Retinal pigment epithelial cell (primary cell): ENCODE measurements at regions not wholly inside any gene's neighbourhood (a gene's known extent, or its start where the extent isn't known, plus 50 kb on each side); places are given as distances from the start of the nearest gene placed in this dataset.

ENCODE experiments used
- DNase-seq: peaks from one replicate; pipeline ENCODE4 v3.0.0-alpha.2; 2010; ENCODE audit warnings: low read depth
- H3K4me3 ChIP-seq: 2 replicates; pipeline ENCODE4 v1.5.1; 2011; ENCODE audit warnings: mild to moderate bottlenecking, low read length, control low read depth, moderate library complexity
- TF ChIP-seq, protein P1 (sequence below): conservative IDR thresholded peaks from 2 replicates; pipeline ENCODE4 v1.5.1; 2011; ENCODE audit warnings: low read depth, low read length, control low read depth, inconsistent platforms

GRCh38 chr4:111113591-111113990, 490.7 kb upstream of the PITX2 start:
- no peak for DNase-seq
- H3K4me3 ChIP-seq = no peak overlapping the region
- TF ChIP-seq, protein P1, sequence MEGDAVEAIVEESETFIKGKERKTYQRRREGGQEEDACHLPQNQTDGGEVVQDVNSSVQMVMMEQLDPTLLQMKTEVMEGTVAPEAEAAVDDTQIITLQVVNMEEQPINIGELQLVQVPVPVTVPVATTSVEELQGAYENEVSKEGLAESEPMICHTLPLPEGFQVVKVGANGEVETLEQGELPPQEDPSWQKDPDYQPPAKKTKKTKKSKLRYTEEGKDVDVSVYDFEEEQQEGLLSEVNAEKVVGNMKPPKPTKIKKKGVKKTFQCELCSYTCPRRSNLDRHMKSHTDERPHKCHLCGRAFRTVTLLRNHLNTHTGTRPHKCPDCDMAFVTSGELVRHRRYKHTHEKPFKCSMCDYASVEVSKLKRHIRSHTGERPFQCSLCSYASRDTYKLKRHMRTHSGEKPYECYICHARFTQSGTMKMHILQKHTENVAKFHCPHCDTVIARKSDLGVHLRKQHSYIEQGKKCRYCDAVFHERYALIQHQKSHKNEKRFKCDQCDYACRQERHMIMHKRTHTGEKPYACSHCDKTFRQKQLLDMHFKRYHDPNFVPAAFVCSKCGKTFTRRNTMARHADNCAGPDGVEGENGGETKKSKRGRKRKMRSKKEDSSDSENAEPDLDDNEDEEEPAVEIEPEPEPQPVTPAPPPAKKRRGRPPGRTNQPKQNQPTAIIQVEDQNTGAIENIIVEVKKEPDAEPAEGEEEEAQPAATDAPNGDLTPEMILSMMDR = no peak

DNA sequence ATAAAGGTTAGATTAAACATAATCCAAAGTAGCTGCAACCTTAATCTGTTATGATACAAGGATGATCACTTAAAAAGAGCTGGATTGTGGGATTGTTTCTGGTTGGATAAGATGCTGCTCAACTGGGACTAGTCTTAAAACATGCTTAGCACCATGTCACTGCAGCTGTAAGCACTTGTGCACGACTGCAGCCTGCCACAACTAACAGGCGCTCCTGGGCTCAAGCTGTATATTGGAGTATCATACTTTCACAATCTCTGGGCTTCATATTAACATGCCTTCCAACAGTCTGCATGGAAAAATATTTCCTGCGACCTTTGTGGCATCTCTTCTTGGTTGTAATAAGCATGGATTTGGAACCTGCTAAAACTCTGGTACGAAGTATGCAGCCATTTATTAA, 493.0 kb upstream of the PITX2 start:
- no peak for DNase-seq
- TF ChIP-seq, protein P1 = no peak
- no peak overlapping the region for H3K4me3 ChIP-seq

- TF ChIP-seq, protein P1 = no peak
- DNase-seq = no peak
- H3K4me3 ChIP-seq = no peak overlapping the region
These were observed 497.3 kb upstream of the PITX2 start for GRCh38 chr4:111120191-111120590.

- H3K4me3 ChIP-seq = no peak overlapping the region
- no peak for DNase-seq
- TF ChIP-seq, protein P1 = no peak
These were observed 503.5 kb upstream of the PITX2 start for GRCh38 chr4:111126340-111126739.

- no peak overlapping the region for H3K4me3 ChIP-seq
- no peak for DNase-seq
These were observed 505.0 kb upstream of the PITX2 start for GRCh38 chr4:111127841-111128240.

DNA sequence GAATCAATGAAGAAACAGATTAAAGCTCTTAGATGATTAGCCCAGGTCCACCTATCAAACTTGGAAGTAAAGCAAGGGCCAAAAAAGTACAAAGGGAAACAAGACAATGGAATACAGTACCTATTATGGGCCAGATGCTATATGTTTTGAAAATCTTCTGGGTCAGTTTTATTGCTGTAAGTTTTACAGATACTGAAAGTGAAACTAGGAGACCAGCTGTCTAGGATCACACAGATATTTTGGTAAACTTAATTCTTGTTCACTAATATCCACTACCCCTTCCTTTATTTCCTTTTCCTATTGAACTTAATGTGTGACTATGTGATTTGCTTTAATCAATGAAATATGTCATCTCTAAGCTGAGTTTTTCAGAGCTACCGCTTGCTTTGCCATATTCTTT, 505.4 kb upstream of the PITX2 start:
- TF ChIP-seq, protein P1 = no peak
- DNase-seq = no peak
- H3K4me3 ChIP-seq = no peak overlapping the region

More at GRCh38 chr4:111127841-111128240, 505.0 kb upstream of the PITX2 start:
- TF ChIP-seq, protein P1 = no peak

DNA sequence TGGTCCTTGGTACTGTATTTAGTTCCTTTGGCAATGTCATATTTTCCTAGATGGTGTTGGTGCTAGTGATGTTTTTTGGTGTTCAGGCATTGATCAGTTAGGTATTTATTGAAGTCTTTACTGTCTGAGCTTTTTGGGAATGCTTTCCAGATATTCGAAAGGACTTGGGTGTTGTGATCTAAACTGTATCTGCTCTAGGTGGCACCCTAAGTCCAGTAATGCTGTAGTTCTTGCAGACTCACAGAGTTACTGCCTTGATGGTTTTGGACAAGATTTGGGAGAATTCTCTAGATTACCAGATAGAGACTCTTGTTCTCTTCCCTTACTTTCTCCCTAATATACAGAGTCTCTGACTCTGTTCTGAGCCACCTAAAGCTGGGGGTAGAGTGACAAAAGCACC, 513.6 kb upstream of the PITX2 start:
- TF ChIP-seq, protein P1 = no peak
- no peak for DNase-seq

More for the DNA sequence above, 513.6 kb upstream of the PITX2 start:
- no peak overlapping the region for H3K4me3 ChIP-seq
